Stromal cell of bone marrow (primary cell): ENCODE measurements at regions not wholly inside any gene's neighbourhood (a gene's known extent, or its start where the extent isn't known, plus 50 kb on each side); places are given as distances from the start of the nearest gene placed in this dataset.

Experiments
- DNase-seq: peaks from one replicate; pipeline ENCODE4 v3.0.0-alpha.2; 2012; ENCODE audit warnings: low read depth

DNA sequence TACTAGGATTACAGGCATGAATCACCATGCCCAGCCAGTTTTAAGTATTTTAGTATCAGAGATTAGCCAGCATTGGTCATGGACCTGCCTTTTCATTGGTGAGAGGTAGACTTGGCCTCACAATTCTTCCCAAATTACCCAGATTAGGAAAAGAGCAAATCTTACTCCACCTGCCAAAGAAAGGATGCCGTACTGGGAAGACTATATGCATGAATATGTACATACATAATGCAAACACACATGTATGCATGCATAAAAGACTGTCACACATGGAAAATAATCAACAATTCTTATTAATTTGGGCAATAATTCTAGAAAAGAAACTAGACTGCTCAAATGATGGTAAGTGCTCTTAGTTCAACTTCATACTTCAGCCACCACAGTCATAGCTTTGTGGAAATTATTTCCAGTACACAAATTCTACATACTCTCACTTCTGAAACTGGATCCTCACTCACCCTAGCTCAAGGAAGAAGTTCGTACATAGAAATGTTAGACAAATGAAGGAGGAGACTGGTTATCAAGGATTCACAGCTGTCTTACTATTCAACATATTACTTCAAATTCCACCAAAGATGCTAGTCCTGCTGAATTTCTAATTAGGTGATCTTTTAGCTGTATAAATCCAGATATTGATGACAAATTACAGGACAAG is 73.7 kb downstream of the MINAR2 start:
- DNase-seq, result no peak

DNA sequence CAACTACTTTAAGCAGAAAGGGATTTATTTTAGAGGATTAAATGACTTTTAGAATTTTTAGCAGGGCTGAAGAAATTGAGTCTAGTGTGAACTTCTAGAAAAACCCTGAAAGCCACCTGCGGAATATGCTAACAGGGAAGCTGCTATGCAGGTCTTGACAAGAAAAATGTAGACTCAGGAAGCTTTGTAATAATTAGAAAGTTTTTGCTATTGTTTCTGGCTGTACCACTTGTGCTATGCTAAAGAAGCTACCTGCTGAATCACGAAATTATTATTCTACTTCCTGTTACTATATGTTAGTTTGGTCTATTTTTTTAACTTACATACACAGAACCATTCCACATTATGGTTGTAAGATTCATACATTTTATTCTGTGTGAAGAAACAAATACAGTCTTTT is 74.0 kb upstream of the CHSY3 start:
- DNase-seq, result no peak

DNA sequence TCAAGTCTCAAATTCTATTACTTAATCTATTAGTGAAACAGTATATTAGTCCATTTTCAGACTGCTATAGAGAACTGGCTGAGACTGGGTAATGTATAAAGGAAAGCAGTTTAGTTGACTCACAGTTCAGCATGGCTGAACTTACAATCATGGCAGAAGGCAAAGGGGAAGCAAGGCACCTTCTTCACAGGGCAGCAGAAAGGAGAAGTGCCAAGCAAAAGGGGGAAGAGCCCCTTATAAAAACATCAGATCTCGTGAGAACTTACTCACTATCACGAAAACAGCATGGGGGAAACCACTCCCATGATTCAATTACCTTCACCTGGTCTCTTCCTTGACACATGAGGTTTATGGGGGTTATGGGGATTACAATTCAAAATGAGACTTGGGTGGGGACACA is 67.9 kb upstream of the CHSY3 start:
- no peak for DNase-seq

GRCh38 chr5:129844764-129845163 is 59.5 kb upstream of the CHSY3 start:
- DNase-seq, result no peak

DNA sequence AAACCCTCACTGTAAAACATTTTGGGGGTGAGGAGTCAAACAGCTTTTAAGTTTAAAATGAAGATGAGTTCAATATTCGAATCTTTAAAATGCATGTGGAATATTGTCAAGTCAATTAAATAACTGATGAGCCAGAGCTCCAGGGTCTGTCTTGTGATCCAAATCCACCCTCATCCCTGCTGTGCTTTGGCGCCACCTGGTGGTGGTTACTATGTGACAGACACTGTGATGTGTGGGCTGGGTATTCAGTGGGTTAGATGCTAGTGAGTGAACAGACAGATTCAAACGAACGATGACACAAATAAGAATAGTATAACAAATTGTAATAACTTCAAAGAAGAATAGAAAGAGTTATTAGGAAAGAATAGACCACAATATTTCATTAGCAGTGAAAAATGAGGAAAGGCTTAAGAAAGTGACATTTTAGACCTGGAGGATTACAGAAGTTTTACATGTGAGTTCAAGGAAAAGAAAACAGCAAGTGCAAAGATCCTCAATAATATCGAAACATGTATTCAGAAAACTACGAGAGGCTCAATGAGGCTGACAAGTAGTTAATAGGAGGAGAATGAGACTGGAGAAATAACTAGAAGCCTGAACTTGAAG is 51.4 kb upstream of the CHSY3 start:
- peak; percentile 60 for DNase-seq

- no peak for DNase-seq
Measured at GRCh38 chr5:129853588-129853987, 50.7 kb upstream of the CHSY3 start.
